ENCODE measurements at regions not wholly inside any gene's neighbourhood (a gene's known extent, or its start where the extent isn't known, plus 50 kb on each side); places are given as distances from the start of the nearest gene placed in this dataset.

DNA sequence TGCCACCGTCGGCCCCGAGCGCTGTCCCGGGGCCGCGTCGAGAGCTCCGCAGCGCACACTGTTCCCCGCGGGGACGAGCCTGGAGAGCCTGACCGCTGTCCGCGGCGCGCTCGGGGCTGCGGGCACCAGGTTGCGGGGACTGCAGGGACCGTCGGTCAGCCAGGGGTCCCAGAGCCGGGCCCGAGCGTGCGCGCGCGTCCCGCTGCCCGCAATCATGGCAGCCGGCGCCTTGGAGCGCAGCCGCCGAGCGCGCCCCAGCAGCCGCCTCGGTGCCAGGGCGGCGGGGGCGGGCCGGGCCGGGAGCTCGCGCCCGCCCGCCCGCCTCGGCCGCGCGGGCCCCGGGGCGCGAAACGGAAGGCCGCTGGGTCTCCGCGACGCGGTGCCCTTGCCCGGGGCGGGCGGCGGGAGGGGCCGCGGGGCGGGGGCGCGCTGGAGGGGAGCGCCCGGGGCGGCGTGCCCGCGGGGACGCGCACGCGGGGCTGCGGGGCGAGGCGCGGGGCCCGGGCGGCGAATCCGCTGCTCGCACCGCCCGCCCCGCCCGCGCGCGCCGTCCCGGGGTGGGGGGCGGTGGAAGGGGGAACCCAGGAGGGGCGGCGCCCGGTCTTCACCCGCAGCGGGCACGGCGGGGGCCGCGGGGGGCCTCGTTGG, 79.4 kb upstream of the PPARA start:
- Mint-ChIP-seq H3K4me1 (peaks cover 53% of the 10 kb centered on the region), H3K9me3 (no peaks in the 10 kb centered on the region), H3K27me3 (peaks cover 17% of the 10 kb centered on the region), H3K27ac (no peak overlapping the region), H3K4me3 (peak overlapping the region; percentile 86), H3K36me3 (peaks cover 17% of the 10 kb centered on the region)
- CTCF ChIA-PET: interaction anchor here (0.7 kb wide), 1 partner anchor 12 kb away, joined by 3 read pairs; no protein-coding TSS in a partner anchor
- DNase-seq: peak; percentile 68

DNA sequence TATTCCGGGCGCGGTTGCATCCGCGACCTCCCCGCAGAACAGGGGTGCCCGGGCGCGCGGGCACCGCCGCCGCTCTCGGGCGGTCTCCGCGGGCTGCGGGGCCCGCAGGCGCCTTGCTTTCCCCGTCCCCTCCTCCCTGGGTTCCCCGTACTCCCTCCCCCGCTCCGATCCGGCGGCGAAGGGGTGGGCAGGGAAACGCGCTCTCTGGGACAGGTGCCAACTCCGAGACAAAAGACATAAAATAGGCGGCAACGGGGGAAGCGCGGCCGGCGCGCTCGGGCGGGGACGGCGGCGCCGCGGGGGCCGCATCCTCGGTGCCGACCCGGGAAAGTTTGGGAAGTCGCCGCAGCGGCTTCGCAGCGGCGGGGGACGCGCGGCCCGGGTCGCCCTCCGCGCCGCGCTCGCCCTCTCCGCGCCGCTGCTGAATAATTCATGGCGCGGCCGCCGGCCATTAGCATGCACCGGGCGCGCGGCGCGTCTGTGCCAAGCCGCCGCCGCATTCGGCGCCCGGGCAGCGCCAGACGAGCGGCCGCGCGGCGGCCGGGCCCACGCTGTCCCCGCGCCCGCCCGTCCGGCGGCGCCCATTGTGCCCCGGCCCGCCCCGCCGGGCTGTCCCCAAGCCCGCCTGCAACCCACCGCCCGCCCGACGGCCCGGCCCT, 78.7 kb upstream of the PPARA start:
- H3K9me3 Mint-ChIP-seq: no peaks in the 10 kb centered on the region
- H3K36me3 Mint-ChIP-seq: peaks cover 21% of the 10 kb centered on the region
- H3K4me1 Mint-ChIP-seq: peaks cover 59% of the 10 kb centered on the region
- H3K4me3 Mint-ChIP-seq: peak overlapping the region; percentile 86
- peak; percentile 69 for DNase-seq
- CTCF ChIA-PET: interaction anchor here (3.9 kb wide), 1 partner anchor 65 kb away, joined by 25 read pairs; no protein-coding TSS in a partner anchor
- H3K27ac Mint-ChIP-seq: peak overlapping the region; percentile 94
- peaks cover 17% of the 10 kb centered on the region for H3K27me3 Mint-ChIP-seq

DNA sequence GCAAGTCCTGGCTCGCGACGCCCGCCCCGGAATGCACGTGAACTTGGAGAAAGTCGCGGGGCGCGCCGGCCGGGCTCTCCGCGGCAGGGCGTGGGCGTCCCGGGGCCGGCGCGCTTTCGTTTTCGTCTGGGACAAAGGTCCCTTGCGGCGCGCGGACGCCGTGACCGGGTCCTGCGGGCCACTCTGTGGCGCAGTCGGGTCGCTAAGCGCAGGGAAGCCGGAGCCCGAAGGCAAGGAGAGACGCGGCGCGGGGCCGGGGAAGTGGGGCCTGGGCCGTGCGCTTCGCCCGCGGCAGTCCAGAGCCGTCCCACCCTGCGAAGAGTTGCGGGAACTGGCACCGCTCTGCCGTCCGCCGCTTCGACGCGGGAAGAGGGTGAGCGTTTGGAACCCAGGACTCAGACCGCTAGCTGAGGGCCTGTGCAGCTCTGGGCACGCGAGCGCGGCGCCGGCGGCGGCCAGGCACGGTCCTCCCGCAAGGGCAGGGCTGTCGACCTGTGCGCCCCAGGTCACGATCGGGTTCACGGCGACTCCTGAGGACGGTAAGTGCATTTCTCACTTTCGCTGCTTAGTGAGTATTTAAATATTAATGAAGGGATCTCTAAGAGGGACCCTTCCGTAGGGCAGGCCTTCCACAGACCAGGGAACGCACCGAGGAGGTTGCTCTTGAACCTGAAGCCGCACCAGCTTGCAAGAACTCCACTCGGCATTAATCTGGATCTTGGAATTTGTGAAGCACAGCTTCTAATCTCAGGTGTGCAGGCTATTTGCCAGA, 78.0 kb upstream of the PPARA start:
- H3K4me1 Mint-ChIP-seq: peaks cover 58% of the 10 kb centered on the region
- peak overlapping the region; percentile 89 for H3K27ac Mint-ChIP-seq
- peak overlapping the region; percentile 86 for H3K4me3 Mint-ChIP-seq
- H3K9me3 Mint-ChIP-seq: no peaks in the 10 kb centered on the region
- H3K27me3 Mint-ChIP-seq: peaks cover 17% of the 10 kb centered on the region
- DNase-seq: peak; percentile 69
- CTCF ChIA-PET: interaction anchor here (2.2 to 3.9 kb wide), 2 partner anchors 36 to 65 kb away, joined by 11 to 25 read pairs; no protein-coding TSS in a partner anchor
- peaks cover 19% of the 10 kb centered on the region for H3K36me3 Mint-ChIP-seq

DNA sequence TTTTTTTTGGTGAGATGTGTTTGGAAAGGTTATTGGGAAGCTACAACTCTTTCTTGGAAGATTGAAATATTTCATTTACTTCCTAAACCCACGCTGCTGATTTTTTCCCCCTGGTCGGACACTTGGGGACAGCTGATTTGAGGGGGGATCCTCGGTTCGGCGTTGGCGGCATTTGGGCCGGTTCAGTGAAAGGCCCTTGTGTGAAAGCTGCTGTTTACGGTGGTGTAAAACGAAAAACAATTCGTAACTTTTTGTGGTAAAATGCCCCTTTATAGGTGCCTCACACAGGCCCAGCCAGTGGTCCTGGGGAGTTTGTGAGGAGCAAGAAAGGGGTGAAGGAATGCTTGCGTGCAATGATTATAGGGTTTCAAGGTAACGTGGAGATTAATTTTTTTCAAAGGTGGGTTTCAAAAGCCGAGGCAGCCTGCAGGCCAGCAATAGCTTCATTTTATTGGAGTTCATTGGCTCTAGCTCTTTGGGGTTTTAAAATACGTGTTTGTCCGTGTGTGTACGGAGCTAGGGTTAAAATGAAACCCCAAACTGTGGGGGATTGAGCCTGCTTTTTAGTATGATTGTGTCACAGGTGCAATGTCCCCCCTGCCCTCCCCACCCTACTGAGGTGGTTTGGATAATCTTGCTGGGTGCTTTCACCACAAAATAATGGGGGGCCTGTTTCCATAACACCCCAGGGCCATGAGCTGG, 77.2 kb upstream of the PPARA start:
- peaks cover 19% of the 10 kb centered on the region for H3K36me3 Mint-ChIP-seq
- H3K27me3 Mint-ChIP-seq: peaks cover 17% of the 10 kb centered on the region
- H3K4me1 Mint-ChIP-seq: peaks cover 61% of the 10 kb centered on the region
- CTCF ChIA-PET: interaction anchor here (0.9 to 3.9 kb wide), 4 partner anchors 37 to 68 kb away, joined by 3 to 25 read pairs (median 7); no protein-coding TSS in a partner anchor
- peak overlapping the region; percentile 86 for H3K4me3 Mint-ChIP-seq
- H3K9me3 Mint-ChIP-seq: no peaks in the 10 kb centered on the region
- peak overlapping the region; percentile 74 for H3K27ac Mint-ChIP-seq
- DNase-seq: peak; percentile 12

DNA sequence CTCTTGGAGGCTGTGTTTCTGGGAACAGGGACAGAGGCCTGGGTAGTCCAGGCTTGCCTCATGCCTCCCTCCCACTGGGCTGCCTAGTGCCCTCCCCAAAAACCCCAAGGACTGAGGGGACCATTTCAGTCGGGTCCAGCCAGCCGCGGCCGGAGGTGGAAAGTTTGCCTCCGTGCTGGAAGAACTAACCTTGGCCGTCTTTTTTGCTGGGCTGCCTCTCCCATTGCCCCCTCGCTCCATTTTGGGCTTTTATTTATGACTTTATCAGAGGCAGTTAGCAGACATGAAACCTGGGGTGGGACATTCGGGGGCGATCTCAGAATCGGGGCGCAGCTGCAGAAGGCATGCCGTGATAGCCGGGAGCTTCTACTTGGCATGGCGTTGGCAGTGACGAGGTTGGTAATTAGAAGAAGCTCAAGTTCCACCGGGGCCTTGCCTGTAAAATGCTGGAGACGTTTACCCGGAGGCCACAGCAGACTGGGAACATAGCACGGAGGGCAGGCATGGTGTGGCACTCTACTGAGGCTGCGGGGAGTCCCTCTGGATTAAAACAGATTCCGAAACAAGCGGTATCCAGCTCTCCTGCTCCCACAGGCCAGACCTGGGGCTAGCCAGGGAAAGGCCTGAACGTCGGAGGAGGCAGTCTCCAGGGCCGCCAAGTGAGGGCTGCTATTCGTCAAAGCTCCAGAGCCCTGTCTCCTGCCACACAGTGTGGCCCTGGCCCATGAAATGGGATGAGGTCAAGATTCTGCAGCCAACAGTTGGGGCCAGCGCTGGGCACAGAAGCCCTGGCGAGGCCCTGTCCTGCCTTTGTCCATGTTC, 76.4 kb upstream of the PPARA start:
- no peaks in the 10 kb centered on the region for H3K9me3 Mint-ChIP-seq
- H3K27ac Mint-ChIP-seq: peak overlapping the region; percentile 74

DNA sequence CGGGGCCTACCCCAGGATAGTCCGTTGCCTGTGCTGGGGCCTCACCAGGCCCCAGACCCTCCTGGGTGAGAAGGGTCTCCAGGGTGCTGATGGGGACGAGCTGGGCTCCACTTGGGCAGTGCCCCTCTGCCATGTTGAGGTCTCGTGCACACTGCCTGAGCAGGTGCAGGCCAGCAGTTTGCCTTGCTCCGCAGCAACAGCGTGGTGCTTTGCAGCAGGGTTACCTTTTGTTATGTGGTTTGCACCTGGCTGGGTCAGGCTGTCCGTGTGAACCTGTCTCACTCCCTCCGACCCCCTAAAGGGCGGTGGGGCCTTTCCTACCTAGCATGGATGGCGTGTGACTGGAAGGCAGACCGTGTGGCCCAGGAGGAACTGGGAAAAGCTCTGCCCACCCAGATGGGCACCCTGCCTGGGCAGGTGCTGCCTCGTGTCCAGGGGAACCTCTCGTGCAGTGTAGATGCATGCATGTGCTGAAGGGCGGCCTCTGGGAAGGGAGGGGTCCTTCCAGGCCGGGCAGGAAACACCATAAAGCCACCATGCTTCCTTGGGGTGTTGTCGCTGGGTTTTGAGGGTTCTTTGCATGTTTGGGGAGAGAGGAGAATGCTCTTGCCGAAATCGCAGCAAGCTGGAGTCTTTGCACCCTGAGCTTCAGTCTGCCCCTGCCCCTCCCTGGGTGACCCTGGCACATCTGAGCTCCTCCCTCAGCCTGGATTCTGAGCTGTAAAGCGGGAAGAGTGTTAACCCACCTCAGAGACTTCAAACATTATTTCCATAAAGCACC, 75.4 kb upstream of the PPARA start:
- H3K4me1 Mint-ChIP-seq: peaks cover 48% of the 10 kb centered on the region
- peaks cover 9% of the 10 kb centered on the region for H3K27me3 Mint-ChIP-seq

More for the DNA sequence above, 76.4 kb upstream of the PPARA start:
- Mint-ChIP-seq H3K27me3 (peaks cover 17% of the 10 kb centered on the region), H3K4me3 (peak overlapping the region; percentile 86), H3K4me1 (peaks cover 57% of the 10 kb centered on the region), H3K36me3 (peaks cover 19% of the 10 kb centered on the region)
- DNase-seq: peak; percentile 17
- CTCF ChIA-PET: interaction anchor here (0.9 to 3.9 kb wide), 4 partner anchors 37 to 69 kb away, joined by 3 to 25 read pairs (median 7); no protein-coding TSS in a partner anchor

DNA sequence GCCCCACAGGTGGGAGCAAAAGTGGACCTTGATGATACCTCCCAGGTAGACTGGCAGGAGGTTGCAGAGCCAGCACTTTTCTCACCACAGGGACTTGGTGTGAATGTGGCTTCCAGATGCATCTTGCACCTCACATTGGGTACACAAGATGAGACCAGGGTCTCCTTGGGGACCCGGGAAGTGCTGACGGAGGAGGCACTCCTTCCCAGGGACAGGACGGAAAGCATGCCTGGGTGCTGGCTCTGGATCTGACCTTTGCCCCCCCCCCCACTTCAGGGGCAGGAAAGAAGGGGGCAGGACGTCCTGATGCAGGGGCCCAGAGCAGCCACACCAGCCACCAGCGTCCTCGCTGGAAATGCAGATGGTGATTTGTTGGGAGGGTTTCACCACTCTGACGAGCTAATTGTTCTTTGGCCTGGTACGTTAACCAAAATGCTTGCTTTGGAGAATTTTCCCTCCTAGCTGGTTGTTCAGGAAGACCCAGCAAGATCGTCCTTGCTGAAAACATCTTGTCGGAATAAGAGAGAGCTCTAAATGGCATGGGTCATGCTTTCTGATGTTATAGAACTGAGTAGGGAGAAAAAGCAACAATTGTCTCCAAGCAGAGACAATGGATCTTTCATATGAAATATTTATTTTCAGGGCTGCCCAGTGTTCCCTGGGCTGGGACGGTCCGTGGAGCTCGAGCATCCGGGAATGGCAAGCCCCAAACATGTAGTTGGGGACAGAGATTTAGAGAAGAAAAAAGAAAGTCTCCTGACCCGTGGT, 74.4 kb upstream of the PPARA start:
- Mint-ChIP-seq H3K27me3 (peaks cover 4% of the 10 kb centered on the region), H3K27ac (no peak overlapping the region), H3K36me3 (peaks cover 19% of the 10 kb centered on the region), H3K4me1 (peaks cover 48% of the 10 kb centered on the region), H3K9me3 (no peaks in the 10 kb centered on the region), H3K4me3 (peak overlapping the region; percentile 39)
- CTCF ChIA-PET: interaction anchor here (3.9 kb wide), 1 partner anchor 69 kb away, joined by 25 read pairs; no protein-coding TSS in a partner anchor
- no peak for DNase-seq

More for the DNA sequence above, 75.4 kb upstream of the PPARA start:
- no peaks in the 10 kb centered on the region for H3K9me3 Mint-ChIP-seq
- H3K4me3 Mint-ChIP-seq: peak overlapping the region; percentile 86
- H3K36me3 Mint-ChIP-seq: peaks cover 19% of the 10 kb centered on the region
- CTCF ChIA-PET: interaction anchor here (3.9 kb wide), 1 partner anchor 68 kb away, joined by 25 read pairs; no protein-coding TSS in a partner anchor
- peak overlapping the region; percentile 74 for H3K27ac Mint-ChIP-seq
- peak; percentile 48 for DNase-seq

DNA sequence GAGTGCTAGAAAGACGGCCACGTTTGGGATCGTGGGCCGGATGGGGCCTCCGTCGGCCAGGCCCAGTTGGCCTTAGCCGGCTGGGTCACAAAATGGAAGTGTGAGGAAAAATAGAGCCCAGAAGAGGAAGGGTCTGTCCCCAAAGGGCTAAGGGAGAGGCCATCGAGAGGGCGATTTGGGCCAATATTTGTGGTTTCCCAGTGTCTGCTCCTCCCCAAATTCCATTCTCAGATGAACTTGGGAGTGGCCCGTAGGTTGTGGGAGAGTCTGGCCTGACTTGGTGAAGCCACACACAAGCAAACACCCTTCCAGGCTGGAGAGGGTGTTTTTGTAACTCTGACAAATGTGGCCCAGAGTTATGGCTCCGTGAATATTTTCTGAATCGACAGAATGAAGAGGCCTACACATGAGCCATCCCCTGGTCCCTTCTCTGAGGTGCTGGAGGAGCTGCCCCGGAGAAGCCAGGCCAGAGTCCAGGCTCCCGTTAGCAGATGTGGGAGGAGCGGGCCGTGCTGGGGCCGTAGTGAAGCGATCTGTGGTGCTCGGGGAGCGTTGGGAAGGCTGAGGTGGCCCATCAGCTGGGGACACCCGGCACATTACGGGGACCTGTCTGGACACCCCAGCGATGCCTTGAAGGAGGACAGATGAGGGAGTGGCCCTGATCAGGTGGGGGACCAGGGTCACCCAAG, 73.5 kb upstream of the PPARA start:
- peak; percentile 14 for DNase-seq
- Mint-ChIP-seq H3K4me3 (no peak overlapping the region), H3K27ac (no peak overlapping the region), H3K4me1 (peaks cover 48% of the 10 kb centered on the region), H3K9me3 (no peaks in the 10 kb centered on the region), H3K36me3 (peaks cover 19% of the 10 kb centered on the region), H3K27me3 (peaks cover 4% of the 10 kb centered on the region)
- CTCF ChIA-PET: no interaction called here

DNA sequence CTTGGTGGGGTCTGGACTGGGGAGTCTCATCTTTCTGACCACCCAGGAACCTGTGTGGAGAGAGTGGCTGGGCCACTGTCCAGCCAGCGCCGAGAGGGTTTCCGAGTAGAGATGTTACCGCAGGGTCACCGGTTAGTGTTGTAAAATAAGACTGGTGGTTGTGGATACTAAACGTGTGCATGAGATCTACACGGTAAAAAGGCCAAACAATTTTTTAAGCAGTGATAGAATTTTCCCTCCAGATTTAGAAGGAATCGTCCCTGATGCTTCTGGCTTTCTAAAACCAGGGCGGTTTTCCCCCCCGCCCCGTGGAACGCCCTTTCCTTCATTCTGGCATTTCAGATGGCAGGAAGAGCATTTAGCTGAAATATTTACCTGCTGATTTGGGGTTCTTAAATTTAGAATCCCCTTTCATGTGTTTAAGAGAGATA, 72.6 kb upstream of the PPARA start:
- Mint-ChIP-seq H3K4me1 (peaks cover 45% of the 10 kb centered on the region), H3K27ac (no peak overlapping the region), H3K4me3 (no peak overlapping the region), H3K9me3 (no peaks in the 10 kb centered on the region), H3K27me3 (peaks cover 4% of the 10 kb centered on the region), H3K36me3 (peaks cover 18% of the 10 kb centered on the region)
- CTCF ChIA-PET: no interaction called here
- peak; percentile 9 for DNase-seq

DNA sequence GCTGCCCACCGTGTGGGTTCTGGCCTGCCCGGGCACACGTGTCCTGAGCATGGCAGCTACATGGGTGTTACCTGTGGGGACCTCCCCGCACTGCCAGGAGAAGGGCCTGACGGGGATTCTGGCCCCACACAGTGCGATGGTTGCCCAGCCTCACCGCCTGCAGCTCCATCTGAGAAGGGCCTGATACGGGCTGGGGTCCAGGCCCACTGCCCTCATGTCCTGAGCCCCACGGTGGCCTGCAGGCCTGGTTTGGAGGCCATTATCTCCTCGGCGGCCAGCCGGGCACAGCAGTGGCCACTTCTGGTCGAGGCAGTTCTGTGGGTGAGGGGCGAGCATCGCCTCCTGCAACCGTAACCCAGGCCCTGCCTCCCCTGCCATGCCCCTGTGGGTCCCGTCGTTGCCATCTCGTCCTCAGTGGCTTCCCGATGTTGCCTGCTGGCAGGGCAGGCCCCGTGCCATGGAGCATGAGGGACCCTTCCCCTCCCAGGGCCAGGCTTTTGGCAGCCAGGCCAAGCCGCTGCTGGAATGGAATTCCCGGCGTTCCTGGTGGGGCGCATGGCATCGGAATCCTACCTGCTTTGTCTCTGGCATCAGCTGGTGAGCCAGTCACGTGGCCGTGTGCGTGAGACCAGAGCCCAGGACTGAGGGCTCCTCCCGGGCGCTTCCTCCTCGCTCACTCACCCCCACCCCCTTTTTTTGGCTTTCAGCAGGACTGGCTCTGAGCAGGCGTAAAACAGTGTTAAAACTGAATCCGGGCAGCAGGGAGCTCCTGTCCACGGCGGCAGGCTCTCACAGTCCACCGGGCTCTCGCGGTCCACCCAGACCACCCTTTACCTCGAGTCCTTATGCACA, 71.9 kb upstream of the PPARA start:
- H3K27ac Mint-ChIP-seq: no peak overlapping the region

More for the DNA sequence above, 71.9 kb upstream of the PPARA start:
- H3K4me1 Mint-ChIP-seq: peaks cover 42% of the 10 kb centered on the region
- H3K27me3 Mint-ChIP-seq: peaks cover 4% of the 10 kb centered on the region
- H3K4me3 Mint-ChIP-seq: no peak overlapping the region
- CTCF ChIA-PET: interaction anchor here (1.0 kb wide), 1 partner anchor 72 kb away, joined by 3 read pairs; no protein-coding TSS in a partner anchor
- H3K36me3 Mint-ChIP-seq: peaks cover 16% of the 10 kb centered on the region
- H3K9me3 Mint-ChIP-seq: no peaks in the 10 kb centered on the region
- peak; percentile 17 for DNase-seq

All from activated naive CD4-positive, alpha-beta T cell treated with anti-CD3 and anti-CD28 coated beads, Interleukin-2, amount 10 ng/mL, durations not matched to agents 7 days and 5 days (primary cell).